ENCODE measurements at regions not wholly inside any gene's neighbourhood (a gene's known extent, or its start where the extent isn't known, plus 50 kb on each side); places are given as distances from the start of the nearest gene placed in this dataset.

DNA sequence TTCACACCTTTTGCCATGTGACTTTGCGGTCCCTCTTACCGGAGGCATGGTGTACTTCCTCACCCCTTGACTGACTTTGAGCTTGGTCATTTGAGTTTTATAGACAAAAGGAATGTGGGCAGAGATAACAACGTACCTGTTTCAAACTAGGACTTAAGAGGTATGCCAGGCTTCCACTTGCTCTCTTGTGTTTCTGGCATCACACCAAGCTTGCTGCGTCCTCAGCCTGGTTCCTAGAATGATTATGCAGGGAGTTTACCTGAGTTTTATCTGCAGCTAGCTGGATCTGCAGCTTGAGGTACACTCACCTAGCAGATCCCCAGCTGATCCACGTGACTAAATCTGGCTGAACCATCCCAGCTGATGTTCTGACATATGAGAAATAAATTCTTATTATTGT, 66.2 kb downstream of the PLK2 start:
- DNase-seq (ENCODE audit: low spot score) = no peak
- H3K27me3 ChIP-seq (ENCODE audit: control insufficient read depth in 4 of 4, insufficient read depth in 4 of 4, low read length in 3 of 4) = no peaks in the 10 kb centered on the region
- H3K27ac ChIP-seq (ENCODE audit: low read depth in 1 of 2, low read length in 2 of 2) = no peak overlapping the region
- 63% methylated on average over 5 of the region's 5 CpGs for WGBS
- no peak overlapping the region for H3K9ac ChIP-seq (ENCODE audit: low read depth in 1 of 2, low read length in 2 of 2)
- no peaks in the 10 kb centered on the region for H3K36me3 ChIP-seq (ENCODE audit: control insufficient read depth in 4 of 4, insufficient read depth in 3 of 4, low read depth in 1 of 4, low read length in 3 of 4)
- H3K4me1 ChIP-seq (ENCODE audit: control insufficient read depth in 4 of 4, insufficient read depth in 4 of 4, low read length in 3 of 4) = no peaks in the 10 kb centered on the region
- H3K4me3 ChIP-seq (ENCODE audit: low read depth in 1 of 3, low read length in 3 of 3) = no peak overlapping the region
- TF ChIP-seq, protein P1, sequence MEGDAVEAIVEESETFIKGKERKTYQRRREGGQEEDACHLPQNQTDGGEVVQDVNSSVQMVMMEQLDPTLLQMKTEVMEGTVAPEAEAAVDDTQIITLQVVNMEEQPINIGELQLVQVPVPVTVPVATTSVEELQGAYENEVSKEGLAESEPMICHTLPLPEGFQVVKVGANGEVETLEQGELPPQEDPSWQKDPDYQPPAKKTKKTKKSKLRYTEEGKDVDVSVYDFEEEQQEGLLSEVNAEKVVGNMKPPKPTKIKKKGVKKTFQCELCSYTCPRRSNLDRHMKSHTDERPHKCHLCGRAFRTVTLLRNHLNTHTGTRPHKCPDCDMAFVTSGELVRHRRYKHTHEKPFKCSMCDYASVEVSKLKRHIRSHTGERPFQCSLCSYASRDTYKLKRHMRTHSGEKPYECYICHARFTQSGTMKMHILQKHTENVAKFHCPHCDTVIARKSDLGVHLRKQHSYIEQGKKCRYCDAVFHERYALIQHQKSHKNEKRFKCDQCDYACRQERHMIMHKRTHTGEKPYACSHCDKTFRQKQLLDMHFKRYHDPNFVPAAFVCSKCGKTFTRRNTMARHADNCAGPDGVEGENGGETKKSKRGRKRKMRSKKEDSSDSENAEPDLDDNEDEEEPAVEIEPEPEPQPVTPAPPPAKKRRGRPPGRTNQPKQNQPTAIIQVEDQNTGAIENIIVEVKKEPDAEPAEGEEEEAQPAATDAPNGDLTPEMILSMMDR (IDR thresholded peaks at IDR 0.05; ENCODE audit: low read depth, low read length, missing input control) = no peak
- no peak for TF ChIP-seq FOXA1 (IDR thresholded peaks at IDR 0.05)
- no peak for TF ChIP-seq NR2F2 (IDR thresholded peaks at IDR 0.05)
- TF ChIP-seq TAF1 (conservative IDR thresholded peaks at IDR 0.05) = no peak
- TF ChIP-seq, protein P2, sequence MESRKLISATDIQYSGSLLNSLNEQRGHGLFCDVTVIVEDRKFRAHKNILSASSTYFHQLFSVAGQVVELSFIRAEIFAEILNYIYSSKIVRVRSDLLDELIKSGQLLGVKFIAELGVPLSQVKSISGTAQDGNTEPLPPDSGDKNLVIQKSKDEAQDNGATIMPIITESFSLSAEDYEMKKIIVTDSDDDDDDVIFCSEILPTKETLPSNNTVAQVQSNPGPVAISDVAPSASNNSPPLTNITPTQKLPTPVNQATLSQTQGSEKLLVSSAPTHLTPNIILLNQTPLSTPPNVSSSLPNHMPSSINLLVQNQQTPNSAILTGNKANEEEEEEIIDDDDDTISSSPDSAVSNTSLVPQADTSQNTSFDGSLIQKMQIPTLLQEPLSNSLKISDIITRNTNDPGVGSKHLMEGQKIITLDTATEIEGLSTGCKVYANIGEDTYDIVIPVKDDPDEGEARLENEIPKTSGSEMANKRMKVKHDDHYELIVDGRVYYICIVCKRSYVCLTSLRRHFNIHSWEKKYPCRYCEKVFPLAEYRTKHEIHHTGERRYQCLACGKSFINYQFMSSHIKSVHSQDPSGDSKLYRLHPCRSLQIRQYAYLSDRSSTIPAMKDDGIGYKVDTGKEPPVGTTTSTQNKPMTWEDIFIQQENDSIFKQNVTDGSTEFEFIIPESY (IDR thresholded peaks at IDR 0.05) = no peak
- TF ChIP-seq GABPA (IDR thresholded peaks at IDR 0.05 in 1 of 2, conservative IDR thresholded peaks at IDR 0.05 in 1 of 2) = no peak
- no peak for TF ChIP-seq RAD21 (IDR thresholded peaks at IDR 0.05)
- TF ChIP-seq JUND (IDR thresholded peaks at IDR 0.05) = no peak
- no peak for TF ChIP-seq HNF4G (IDR thresholded peaks at IDR 0.05)
- TF ChIP-seq, protein P3, sequence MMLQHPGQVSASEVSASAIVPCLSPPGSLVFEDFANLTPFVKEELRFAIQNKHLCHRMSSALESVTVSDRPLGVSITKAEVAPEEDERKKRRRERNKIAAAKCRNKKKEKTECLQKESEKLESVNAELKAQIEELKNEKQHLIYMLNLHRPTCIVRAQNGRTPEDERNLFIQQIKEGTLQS (IDR thresholded peaks at IDR 0.05) = no peak
- TF ChIP-seq FOXA2 (IDR thresholded peaks at IDR 0.05) = no peak
- no peak for TF ChIP-seq RXRA (IDR thresholded peaks at IDR 0.05)
- TF ChIP-seq HNF4A (conservative IDR thresholded peaks at IDR 0.05) = no peak
- no peak for TF ChIP-seq SP1 (IDR thresholded peaks at IDR 0.05)
- TF ChIP-seq, protein P4, sequence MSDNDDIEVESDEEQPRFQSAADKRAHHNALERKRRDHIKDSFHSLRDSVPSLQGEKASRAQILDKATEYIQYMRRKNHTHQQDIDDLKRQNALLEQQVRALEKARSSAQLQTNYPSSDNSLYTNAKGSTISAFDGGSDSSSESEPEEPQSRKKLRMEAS (IDR thresholded peaks at IDR 0.05) = no peak
- TF ChIP-seq YY1 (IDR thresholded peaks at IDR 0.05) = no peak
- no peak for TF ChIP-seq EGR1 (IDR thresholded peaks at IDR 0.05; ENCODE audit: low read depth in 2 of 2)
- TF ChIP-seq, protein P5, sequence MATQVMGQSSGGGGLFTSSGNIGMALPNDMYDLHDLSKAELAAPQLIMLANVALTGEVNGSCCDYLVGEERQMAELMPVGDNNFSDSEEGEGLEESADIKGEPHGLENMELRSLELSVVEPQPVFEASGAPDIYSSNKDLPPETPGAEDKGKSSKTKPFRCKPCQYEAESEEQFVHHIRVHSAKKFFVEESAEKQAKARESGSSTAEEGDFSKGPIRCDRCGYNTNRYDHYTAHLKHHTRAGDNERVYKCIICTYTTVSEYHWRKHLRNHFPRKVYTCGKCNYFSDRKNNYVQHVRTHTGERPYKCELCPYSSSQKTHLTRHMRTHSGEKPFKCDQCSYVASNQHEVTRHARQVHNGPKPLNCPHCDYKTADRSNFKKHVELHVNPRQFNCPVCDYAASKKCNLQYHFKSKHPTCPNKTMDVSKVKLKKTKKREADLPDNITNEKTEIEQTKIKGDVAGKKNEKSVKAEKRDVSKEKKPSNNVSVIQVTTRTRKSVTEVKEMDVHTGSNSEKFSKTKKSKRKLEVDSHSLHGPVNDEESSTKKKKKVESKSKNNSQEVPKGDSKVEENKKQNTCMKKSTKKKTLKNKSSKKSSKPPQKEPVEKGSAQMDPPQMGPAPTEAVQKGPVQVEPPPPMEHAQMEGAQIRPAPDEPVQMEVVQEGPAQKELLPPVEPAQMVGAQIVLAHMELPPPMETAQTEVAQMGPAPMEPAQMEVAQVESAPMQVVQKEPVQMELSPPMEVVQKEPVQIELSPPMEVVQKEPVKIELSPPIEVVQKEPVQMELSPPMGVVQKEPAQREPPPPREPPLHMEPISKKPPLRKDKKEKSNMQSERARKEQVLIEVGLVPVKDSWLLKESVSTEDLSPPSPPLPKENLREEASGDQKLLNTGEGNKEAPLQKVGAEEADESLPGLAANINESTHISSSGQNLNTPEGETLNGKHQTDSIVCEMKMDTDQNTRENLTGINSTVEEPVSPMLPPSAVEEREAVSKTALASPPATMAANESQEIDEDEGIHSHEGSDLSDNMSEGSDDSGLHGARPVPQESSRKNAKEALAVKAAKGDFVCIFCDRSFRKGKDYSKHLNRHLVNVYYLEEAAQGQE (IDR thresholded peaks at IDR 0.05) = no peak
- H3K9me3 ChIP-seq (ENCODE audit: control insufficient read depth in 4 of 4, low read length in 3 of 4) = no peaks in the 10 kb centered on the region

Data from liver (tissue), 8 donors.